GM23248 (cell line): ENCODE measurements at regions not wholly inside any gene's neighbourhood (a gene's known extent, or its start where the extent isn't known, plus 50 kb on each side); places are given as distances from the start of the nearest gene placed in this dataset.
"Not testable (repeated sequence)": the region's sequence is repeated elsewhere in the genome, so short reads cannot be mapped to it uniquely, and the experiment has no call there.

Source experiments
- EZH2 ChIP-seq: fragments of 200-600 bp; sonication (generic); IDR thresholded peaks from 2 replicates; pipeline ENCODE4 v1.6.1; 2018; ENCODE audit warnings: antibody characterized with exemption, mild to moderate bottlenecking; ENCODE audit not compliant: insufficient read depth, poor library complexity, severe bottlenecking
- EZH2phosphoT487 ChIP-seq: fragments of 200-600 bp; sonication (generic); IDR thresholded peaks from 2 replicates; pipeline ENCODE4 v1.6.1; 2018; ENCODE audit warnings: antibody characterized with exemption, moderate library complexity, mild to moderate bottlenecking, low read depth; ENCODE audit not compliant: insufficient read depth

GRCh38 chr16:79984149-79984548, 383.6 kb upstream of the MAF start:
- not testable (repeated sequence) for TF ChIP-seq EZH2phosphoT487, EZH2
